ENCODE measurements at regions not wholly inside any gene's neighbourhood (a gene's known extent, or its start where the extent isn't known, plus 50 kb on each side); places are given as distances from the start of the nearest gene placed in this dataset.

DNA sequence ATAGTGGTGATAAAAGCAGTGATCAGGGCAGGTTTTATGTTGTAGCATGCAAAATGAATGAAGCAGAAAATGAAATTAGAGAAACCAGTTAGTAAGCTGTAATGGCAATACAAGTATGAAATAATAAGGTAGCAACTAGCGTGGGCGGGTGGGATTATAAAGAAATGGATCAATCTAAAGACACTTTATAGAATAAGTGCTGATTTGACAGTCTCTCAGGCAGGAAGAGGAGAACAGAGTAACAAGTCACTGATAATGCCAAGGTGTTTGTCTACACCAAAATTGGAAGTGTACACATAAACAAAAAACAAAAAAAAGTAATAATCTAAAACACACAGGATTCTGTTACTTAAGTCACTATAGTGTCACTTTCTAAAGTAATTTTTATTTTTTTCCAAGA, 51.0 kb upstream of the PCBP1 start:
- no peaks in the 10 kb centered on the region for H3K36me3 ChIP-seq
- TF ChIP-seq, protein P1, sequence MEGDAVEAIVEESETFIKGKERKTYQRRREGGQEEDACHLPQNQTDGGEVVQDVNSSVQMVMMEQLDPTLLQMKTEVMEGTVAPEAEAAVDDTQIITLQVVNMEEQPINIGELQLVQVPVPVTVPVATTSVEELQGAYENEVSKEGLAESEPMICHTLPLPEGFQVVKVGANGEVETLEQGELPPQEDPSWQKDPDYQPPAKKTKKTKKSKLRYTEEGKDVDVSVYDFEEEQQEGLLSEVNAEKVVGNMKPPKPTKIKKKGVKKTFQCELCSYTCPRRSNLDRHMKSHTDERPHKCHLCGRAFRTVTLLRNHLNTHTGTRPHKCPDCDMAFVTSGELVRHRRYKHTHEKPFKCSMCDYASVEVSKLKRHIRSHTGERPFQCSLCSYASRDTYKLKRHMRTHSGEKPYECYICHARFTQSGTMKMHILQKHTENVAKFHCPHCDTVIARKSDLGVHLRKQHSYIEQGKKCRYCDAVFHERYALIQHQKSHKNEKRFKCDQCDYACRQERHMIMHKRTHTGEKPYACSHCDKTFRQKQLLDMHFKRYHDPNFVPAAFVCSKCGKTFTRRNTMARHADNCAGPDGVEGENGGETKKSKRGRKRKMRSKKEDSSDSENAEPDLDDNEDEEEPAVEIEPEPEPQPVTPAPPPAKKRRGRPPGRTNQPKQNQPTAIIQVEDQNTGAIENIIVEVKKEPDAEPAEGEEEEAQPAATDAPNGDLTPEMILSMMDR (IDR thresholded peaks at IDR 0.05): no peak
- no peaks in the 10 kb centered on the region for H3K27me3 ChIP-seq
- H3K4me1 ChIP-seq: peaks cover 15% of the 10 kb centered on the region
- no peaks in the 10 kb centered on the region for H3K9me3 ChIP-seq
- no peak overlapping the region for H3K27ac ChIP-seq
- ATAC-seq (no peak), DNase-seq (no peak)
- intact Hi-C loops (cut with DNase I): no loop called here
- no peak overlapping the region for H3K4me3 ChIP-seq

DNA sequence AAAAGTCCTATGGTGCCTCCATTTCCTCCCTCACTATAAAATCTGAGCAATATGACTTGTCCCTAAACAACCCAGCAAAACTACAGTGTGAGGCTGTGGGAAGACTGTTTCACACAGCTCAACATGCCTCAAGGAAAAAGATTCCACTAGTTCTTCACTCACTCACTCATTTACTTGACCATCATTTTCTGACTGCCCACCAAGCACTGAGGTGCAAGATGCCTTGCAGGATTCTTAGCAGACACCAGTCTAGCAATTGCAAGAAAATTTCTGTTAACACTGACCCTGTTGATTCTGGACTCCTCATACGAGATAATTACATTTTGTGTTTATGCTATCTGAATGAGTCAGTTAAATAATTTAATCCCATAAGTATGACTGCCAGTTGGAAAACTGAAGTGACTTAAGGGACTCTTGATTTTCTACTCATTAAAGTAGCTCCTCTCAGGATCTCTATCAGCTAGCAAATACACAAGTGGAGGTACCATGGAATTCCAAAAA, 51.9 kb upstream of the PCBP1 start:
- DNase-seq (no peak), ATAC-seq (no peak)
- H3K36me3 ChIP-seq: no peaks in the 10 kb centered on the region
- intact Hi-C loops (cut with DNase I): no loop called here
- no peaks in the 10 kb centered on the region for H3K9me3 ChIP-seq
- no peaks in the 10 kb centered on the region for H3K27me3 ChIP-seq
- TF ChIP-seq, protein P1 (IDR thresholded peaks at IDR 0.05): no peak
- H3K4me3 ChIP-seq: no peak overlapping the region
- peak overlapping the region; percentile 27 for H3K27ac ChIP-seq
- peaks cover 20% of the 10 kb centered on the region for H3K4me1 ChIP-seq

DNA sequence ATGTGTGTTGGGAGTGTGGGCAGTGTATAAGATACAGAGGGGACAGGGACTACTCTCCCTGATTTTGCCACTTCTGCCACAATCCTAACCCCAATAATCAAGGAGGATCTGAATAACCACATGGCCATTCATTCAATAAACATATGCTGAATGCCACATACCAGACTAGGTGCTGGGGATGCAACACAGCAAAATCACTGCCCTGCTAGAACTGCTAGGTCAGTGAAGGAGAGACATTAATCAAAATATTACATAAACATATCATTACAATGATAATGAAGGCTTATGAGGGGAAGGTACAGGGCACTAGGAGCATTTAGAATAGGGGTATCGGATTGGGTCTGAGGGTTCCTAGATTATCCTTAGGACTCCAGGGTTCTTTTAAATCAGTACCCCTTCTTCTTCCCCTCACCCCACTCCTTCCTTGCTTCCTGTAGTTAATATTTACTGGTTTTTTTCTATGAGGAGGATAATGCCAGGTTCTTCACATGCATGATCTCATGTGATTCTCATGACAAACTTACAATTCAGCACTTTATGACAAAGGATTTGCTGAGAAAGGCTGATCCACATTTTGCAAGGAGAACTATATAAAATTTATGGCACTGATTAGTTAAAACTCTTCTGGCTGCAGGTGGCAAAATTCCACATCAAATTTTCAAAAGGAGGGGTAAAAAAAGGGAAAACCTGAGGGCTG, 56.4 kb upstream of the PCBP1 start:
- H3K4me3 ChIP-seq: no peak overlapping the region
- H3K36me3 ChIP-seq: no peaks in the 10 kb centered on the region
- intact Hi-C loops (cut with DNase I): no loop called here
- peak overlapping the region; percentile 70 for H3K27ac ChIP-seq
- peaks cover 32% of the 10 kb centered on the region for H3K4me1 ChIP-seq
- DNase-seq (no peak), ATAC-seq (no peak)
- no peaks in the 10 kb centered on the region for H3K9me3 ChIP-seq
- no peaks in the 10 kb centered on the region for H3K27me3 ChIP-seq
- TF ChIP-seq, protein P1 (IDR thresholded peaks at IDR 0.05): no peak

GRCh38 chr2:70029814-70030409, 57.4 kb upstream of the PCBP1 start:
- Histone ChIP-seq H3K27ac (peak overlapping the region; percentile 70), H3K36me3 (no peaks in the 10 kb centered on the region), H3K9me3 (no peaks in the 10 kb centered on the region), H3K4me1 (peaks cover 25% of the 10 kb centered on the region), H3K27me3 (no peaks in the 10 kb centered on the region), H3K4me3 (no peak overlapping the region)
- intact Hi-C loops (cut with DNase I): no loop called here
- ATAC-seq (peak; percentile 80), DNase-seq (no peak)
- TF ChIP-seq, protein P1 (IDR thresholded peaks at IDR 0.05): no peak

DNA sequence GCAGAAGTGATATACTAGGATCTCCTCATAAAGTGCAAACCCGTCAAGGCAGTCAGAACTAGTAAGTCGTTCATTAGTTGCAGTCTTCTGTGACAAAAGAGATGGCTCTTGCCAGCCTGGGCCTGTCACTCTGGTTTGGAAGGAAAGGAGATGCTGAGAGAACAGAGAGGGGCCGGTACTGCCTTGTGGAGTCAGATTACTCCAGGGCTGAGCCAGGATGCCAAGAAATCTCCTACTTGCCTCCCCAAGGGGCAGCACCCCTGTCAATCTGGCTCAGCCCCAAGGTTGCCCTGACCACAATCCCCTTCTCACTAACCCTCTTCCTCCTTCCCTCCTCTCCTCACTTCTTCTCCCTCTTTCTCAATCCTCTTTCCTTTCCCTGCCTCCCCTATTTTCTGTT, 62.9 kb upstream of the ASPRV1 start:
- Histone ChIP-seq H3K9me3 (no peaks in the 10 kb centered on the region), H3K36me3 (no peaks in the 10 kb centered on the region), H3K4me3 (no peak overlapping the region), H3K4me1 (peaks cover under 1% of the 10 kb centered on the region), H3K27ac (no peak overlapping the region), H3K27me3 (no peaks in the 10 kb centered on the region)
- TF ChIP-seq, protein P1 (IDR thresholded peaks at IDR 0.05): no peak
- DNase-seq (no peak), ATAC-seq (no peak)
- intact Hi-C loops (cut with DNase I): no loop called here
